ENCODE measurements at regions not wholly inside any gene's neighbourhood (a gene's known extent, or its start where the extent isn't known, plus 50 kb on each side); places are given as distances from the start of the nearest gene placed in this dataset.

DNA sequence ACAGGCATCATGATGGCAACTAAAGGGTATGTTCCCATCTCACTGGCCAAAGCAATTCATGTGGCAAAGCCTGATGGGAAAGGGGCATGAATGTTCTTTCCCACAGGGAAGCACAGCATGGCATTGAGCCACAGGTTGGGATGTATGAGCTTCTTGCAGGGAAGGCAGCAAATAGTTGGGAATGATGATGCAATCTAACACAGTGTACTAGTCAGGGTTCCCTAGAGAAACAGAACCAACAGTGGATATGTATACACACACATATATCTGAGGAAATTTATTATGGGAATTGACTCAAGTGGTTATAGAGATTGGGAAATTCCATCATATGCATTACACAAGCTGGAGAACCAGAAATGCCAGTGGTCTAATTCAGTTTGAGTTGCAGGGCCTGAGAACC is 253.6 kb upstream of the NPVF start:
- Histone ChIP-seq H3K4me1 (replicated peaks in 1 of 2) (no peaks in the 10 kb centered on the region), H3K36me3 (replicated peaks in 1 of 2) (no peaks in the 10 kb centered on the region), H3K27me3 (no peaks in the 10 kb centered on the region), H3K4me3 (no peak overlapping the region), H3K9me3 (replicated peaks in 1 of 3) (no peaks in the 10 kb centered on the region), H3K27ac (no peak overlapping the region)
- intact Hi-C loops (cut with DNase I) = no loop called here
- no peak for TF ChIP-seq CTCF (IDR thresholded peaks at IDR 0.05)
- TF ChIP-seq POLR2A (IDR thresholded peaks at IDR 0.05) = no peak
- DNase-seq = no peak

- H3K9me3 ChIP-seq (replicated peaks in 1 of 3) = no peaks in the 10 kb centered on the region
- no peaks in the 10 kb centered on the region for H3K27me3 ChIP-seq
- intact Hi-C loops (cut with DNase I) = no loop called here
- H3K4me1 ChIP-seq (replicated peaks in 1 of 2) = no peaks in the 10 kb centered on the region
- DNase-seq = no peak
- no peak overlapping the region for H3K27ac ChIP-seq
- TF ChIP-seq CTCF (IDR thresholded peaks at IDR 0.05) (no peak), POLR2A (IDR thresholded peaks at IDR 0.05) (no peak)
- no peak overlapping the region for H3K4me3 ChIP-seq
- no peaks in the 10 kb centered on the region for H3K36me3 ChIP-seq (replicated peaks in 1 of 2)
These were observed 254.3 kb upstream of the NPVF start for GRCh38 chr7:25482631-25483030.

DNA sequence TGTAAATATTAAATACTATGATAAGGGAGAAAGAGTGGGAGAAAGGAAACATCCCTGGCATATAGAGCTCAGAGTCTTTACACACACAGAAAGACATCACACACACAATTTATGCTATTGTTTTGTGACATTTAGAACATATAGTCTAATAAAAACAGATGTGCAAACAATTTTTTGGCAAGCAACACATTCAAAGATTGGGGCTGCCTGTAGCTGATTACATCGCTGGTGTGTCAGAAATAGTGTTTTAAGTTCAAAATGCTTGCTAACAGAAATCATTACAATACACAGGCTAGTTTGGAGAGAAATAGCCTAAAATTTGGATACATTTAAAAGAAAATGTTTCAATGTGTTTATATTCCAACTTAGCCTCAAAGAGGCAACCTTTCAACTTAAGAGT is 256.7 kb upstream of the NPVF start:
- intact Hi-C loops (cut with DNase I) = no loop called here
- DNase-seq = no peak
- 78 to 86% (median 84%) methylated on average over 1 of the region's 1 CpG for WGBS, 4 donors

DNA sequence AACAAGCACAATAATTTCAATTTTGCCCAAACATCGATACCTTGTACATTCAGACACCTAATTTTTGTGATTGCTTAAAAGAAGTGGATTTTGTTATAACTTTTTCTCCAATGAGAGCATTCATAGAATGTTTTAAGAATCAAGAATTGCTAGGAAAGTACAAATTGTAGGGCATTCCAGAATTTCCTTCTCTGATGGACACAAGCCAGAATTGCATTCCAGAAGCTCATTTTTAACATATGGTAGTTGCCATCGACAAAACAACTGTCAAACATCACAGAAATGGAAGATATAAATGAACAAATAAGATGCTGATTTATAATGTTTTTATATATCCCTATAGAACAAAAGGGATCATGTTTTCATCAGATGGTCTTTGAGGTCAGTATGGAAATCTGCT is 258.4 kb upstream of the NPVF start:
- whole genome bisulfite sequencing, 4 donors = 68 to 78% (median 73%) methylated on average over 2 of the region's 2 CpGs
- intact Hi-C loops (cut with DNase I) = no loop called here
- no peaks in the 10 kb centered on the region for H3K9me3 ChIP-seq (replicated peaks in 1 of 3)
- no peak overlapping the region for H3K4me3 ChIP-seq
- H3K27ac ChIP-seq = no peak overlapping the region
- TF ChIP-seq POLR2A (IDR thresholded peaks at IDR 0.05) (no peak), CTCF (IDR thresholded peaks at IDR 0.05) (no peak)
- H3K27me3 ChIP-seq = no peaks in the 10 kb centered on the region
- no peaks in the 10 kb centered on the region for H3K4me1 ChIP-seq (replicated peaks in 1 of 2)
- H3K36me3 ChIP-seq (replicated peaks in 1 of 2) = no peaks in the 10 kb centered on the region
- no peak for DNase-seq

More for the DNA sequence above, 256.7 kb upstream of the NPVF start:
- H3K4me3 ChIP-seq = no peak overlapping the region
- no peaks in the 10 kb centered on the region for H3K27me3 ChIP-seq
- H3K36me3 ChIP-seq (replicated peaks in 1 of 2) = no peaks in the 10 kb centered on the region
- TF ChIP-seq POLR2A (IDR thresholded peaks at IDR 0.05) = no peak
- no peak for TF ChIP-seq CTCF (IDR thresholded peaks at IDR 0.05)
- no peak overlapping the region for H3K27ac ChIP-seq
- no peaks in the 10 kb centered on the region for H3K4me1 ChIP-seq (replicated peaks in 1 of 2)
- no peaks in the 10 kb centered on the region for H3K9me3 ChIP-seq (replicated peaks in 1 of 3)

Data from adrenal gland (tissue), 9 donors.